Hematopoietic multipotent progenitor cell treated with erythropoietin and hydrocortisone succinate and interleukin-3 and kit ligand, for 15 days (in vitro differentiated cells): ENCODE measurements at regions not wholly inside any gene's neighbourhood (a gene's known extent, or its start where the extent isn't known, plus 50 kb on each side); places are given as distances from the start of the nearest gene placed in this dataset.

Experiments
- DNase-seq: peaks from one replicate; pipeline ENCODE4 v3.0.0-alpha.2; 2015; ENCODE audit warnings: low spot score

DNA sequence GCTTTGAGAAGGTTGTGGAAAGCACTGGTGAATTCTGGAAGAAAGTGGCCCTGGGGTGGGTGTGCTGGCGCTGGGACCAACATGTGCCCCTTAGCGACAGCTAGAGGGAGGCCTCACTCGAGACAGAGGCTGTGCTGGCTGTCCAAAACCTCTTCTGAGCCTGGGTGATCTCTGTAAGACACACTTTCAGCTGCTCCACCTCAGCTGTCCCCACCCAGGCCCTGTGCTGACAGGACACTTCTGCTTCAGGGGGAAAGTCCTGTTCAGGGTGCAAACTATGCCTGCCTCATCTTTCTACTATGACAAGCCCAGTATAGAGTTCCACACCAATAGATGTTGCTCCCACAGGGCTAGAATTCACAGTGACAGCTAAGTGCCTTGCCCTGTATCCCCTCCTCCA lies 426.4 kb downstream of the MED10 start:
- no peak for DNase-seq

DNA sequence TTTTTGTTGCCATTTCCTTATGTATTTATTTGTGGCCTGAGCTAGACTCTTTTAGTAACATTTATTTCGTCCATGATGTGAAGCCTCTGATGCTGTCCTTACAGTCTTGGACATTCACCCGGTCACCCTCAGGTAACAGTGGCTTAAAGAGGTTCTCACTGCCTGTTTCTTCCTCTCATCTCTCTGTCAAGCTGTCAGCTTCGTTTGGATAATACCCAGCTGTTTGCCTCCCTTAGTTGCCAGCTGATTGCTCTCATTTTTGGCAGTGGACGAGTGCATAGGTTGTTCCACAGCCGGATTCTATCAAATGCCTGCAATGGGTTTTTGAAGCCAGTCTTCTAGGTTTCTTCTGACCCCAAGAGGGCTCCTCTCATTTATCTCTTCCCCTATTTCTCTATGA lies 427.7 kb downstream of the MED10 start:
- no peak for DNase-seq

DNA sequence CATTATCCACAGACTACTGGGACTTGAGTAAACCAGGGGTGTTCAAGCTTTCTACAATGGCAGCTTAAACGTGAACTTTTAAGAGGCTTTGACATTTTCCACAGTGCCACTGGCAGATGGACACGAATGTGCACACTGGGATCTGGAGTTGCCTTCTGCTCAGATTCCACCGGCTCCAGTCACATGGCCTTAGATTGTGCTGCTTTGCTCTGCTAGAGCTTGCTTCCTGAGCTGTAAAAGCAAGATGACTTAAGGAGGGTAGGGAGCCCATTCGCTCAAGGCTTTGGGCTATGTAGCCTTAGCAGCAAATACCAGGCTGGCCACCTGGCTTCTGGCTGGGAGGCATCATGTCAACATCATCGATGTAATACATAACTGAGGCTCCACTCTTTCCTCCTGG lies 436.9 kb downstream of the MED10 start:
- no peak for DNase-seq

DNA sequence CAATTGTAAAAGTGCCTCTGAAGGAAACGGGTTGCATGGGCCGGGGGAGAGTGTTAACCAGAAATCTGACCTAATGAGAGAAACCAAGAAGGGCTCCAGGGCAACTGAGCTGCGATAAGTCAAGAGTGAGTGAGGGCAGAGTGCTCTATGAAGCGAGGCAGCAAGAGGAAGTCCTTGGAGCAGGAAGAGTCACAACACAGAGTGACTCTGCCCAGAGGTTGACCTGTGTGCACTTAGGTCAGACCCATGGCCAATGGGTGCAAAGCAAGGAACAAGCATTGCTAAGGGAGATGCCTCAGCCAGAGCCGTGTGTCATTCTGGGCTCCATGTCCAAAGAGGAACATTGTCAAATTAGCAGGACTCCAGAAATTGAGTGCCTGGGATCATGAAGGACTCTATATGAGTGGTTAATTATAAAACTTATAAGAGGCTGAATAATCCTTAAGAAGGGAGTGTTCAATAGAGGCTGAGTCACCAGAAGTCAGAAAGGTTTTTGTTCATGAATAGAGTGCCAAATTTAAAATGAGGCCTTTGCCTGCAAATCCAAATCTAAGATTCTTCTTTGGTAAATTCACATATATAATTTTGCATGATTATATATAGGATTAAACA lies 438.5 kb downstream of the MED10 start:
- no peak for DNase-seq

DNA sequence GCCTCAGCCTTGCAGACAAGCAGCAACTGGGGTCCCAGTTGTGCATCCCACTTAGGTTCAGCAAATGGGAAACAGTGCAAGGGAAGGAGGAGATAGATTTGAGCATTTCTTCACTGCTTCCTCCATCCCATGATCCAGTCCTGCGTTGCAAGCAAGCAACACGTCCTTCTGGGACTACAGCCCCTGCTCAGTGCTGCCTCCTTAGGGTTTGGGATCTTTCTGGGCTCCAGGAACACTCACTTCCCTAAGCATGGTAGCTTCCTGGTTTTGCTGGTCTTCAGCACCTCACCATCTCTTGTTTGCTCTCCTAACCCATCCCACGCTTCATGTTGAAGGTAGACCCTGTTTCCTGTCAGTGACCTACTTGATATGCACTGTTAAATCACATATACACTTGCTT lies 444.7 kb downstream of the MED10 start:
- no peak for DNase-seq

DNA sequence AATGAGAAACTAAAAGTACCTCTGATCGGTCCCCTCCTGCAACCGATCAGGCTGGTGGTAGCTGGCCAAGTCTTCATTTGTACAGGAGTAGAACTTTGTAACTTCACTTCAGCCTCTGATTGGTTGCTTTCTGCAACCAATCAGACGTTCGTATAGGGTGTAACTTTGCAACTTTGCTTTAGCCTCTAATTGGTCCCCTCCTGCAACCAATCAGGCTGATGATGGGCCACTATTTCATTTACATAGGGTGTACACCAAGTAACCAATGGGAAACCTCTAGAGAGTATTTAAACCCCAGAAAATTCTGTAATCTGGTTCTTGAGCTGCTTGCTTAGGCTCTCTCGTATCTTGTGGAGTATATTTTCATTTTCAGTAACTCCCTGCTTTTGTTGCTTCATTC lies 445.5 kb downstream of the MED10 start:
- DNase-seq = no peak

DNA sequence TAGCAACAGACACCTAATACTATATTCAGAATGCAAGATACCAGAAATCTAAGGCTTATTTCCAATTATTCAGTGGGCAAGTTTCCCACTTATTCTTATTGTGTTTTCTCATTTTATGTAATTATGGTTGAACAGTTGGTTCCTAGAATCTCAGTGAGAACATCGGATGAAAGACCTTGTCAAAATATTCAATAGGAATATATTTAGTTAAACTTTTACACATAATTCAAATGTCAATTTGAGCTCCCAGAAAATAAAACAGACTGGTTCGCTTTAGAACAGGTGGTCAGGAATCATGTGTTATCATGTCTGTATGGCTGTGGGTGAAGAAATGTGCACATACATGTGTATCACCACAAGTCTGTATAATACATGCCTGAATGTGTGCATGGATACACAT lies 447.8 kb downstream of the MED10 start:
- DNase-seq = no peak

DNA sequence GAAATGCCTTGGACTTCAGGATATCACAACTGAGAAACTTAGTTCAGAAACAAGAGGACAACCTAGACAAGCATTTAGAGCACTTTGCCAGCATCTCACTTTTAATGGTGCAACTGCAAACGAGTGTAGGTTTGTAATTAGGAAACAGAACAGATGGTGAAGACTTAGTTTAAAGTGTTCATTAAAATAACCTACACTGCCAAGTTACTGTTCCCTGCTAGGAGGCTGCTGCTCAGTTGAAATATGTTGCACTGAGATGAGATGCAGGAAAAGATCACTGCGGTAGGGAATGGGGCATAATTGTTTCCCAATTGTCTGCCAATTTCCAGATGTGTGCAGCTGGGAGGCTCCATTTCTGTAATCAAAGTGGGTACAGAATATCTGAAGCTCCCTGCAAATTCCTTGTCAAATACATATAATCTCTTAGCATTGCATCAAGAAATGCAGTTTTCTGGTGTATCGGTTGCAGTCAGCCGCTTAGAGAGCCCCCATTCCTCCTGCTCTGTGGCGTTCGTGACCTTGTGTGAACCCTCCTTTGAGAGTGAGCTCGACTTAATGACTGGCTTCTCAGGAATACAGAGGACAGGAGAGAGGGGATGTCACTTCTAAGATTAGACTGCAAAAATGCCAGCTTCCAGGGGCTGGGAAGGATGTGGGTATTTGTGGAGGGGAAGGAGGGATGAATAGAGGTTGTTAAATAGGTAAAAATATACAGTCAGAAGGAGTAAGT lies 448.9 kb downstream of the MED10 start:
- DNase-seq = no peak

DNA sequence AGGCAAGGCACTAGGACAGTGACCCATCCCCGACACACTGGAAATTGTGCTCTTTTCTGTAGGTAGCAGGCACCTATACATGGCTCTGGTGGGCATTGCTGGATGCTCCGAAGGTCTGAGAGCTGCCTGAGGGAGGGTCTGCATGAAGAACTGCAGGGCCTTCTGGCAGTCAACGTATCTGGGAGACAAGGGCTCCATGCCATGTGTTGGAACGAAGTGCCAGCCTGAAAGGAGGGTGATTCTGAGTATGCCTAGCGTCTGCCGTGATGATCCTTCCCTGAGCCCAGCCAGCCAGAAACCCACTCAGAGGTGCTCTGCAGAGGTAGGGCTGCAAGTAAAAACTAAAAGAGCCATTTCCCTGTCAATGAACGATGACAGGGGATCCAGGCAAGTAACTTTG lies 453.2 kb downstream of the MED10 start:
- DNase-seq = no peak

DNA sequence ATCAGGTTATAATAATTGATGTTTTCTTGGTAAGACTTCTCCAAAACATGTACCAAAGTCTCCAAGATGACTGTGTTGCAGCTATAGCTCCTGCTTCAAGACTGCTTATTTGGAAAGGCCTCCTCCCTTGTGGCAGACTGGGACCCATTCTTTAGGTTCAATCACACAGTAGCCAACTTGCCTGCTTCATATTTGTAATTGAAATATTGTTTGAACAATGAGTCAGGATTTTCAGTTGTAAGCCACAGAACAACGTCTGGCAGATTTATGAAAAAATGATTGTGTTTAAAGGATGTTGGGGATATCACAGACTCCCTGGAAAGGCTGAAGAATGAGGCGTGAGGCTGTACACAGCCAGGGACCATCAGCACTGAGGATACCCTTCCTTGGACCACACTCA lies 458.9 kb downstream of the MED10 start:
- DNase-seq = no peak

DNA sequence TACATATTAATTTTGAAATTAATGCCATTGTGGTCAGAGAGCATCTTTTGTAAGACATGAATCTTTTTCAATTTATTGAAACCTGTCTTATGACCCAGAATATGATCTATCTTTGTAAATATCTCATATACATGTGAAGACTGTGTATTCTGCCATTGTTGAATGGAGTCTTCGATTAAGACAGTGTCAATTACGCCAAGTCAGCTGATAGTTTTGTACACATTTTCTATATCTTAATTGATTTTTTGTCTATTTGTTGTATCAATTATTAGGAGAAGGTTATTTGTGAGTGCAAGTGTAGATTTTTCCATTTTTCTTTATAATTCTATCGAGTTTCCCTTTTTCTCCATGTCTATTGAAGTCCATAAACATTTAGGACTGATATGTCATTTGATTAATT lies 471.6 kb downstream of the MED10 start:
- no peak for DNase-seq

DNA sequence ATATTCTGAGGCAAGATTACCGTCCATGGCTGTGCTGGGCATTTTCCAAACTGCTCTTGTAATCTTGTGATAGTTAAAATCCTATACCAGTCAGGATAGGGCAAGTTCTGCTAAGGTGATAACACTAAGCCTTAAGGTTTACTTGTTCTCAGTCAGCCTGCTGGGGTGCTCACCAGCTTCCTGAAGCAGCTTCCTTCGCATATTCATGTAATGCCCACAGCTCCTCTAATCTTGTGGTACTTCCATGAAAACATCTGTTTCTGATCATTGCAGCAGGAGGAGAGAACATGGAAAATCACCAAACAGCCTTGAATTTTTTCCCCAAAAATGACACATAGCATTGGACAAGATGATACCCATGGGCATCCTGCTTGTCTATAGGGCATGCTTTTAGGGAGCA lies 473.2 kb downstream of the MED10 start:
- no peak for DNase-seq

DNA sequence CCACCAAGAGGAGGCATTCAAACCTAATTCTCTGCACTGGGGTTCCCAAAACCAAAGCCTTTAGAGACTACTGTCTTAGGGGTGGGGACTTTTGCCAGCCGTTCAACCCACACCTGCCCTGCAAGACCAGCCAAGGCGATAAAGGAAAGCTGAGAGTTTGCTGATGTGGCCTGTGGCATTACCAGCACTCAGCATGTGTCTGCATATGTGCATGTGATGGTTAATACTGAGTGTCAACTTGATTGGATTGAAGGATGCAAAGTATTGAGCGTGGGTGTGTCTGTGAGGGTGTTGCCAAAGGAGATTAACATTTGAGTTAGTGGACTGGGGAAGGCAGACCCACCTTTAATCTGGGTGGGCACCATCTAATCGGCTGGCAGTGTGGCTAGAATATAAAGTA lies 474.2 kb downstream of the MED10 start:
- DNase-seq = no peak

DNA sequence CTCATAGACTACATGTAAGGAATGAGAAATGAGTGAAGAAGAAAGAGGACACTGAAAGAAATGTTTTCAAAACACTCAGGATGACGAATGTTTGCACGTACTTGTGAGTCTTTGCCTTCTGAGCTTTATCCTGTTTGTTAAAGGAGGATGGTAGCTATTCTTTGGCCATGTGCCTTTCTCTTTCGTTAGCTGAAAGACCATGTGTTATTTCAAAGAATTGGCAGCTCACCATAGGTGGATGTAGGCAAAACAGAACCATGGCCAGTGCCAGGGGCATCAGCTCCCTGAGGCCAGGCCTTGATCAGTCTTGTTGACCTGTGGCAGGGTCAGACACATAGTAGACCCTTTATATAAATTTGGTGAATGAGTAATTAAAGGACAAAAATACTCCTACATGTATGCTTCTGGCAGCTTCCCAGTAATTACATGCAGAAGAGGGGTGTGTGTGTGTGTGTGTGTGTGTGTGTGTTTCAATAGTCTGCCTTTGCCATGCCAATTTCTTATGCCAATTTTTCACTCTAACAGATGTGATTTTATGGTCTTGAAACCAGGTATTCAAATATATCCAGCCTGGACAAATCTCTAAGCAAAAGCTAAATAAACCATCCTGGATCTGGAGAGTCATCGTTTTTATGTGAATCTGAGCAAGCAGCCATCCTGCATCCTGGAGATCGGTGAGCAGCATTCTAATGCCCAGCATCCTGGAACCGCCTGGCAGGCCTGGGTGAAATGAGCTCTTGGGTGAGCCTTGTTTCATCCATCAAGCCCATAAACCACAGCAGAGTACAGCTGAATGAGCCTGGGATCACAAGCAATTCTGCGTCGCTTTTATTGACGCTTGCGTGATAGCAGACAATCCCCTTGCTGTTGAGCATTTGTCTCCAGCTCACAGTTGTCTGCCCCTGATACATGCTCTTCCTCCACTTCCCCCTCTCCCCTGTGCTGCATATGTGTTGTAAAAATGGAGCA lies 475.4 kb downstream of the MED10 start:
- no peak for DNase-seq

DNA sequence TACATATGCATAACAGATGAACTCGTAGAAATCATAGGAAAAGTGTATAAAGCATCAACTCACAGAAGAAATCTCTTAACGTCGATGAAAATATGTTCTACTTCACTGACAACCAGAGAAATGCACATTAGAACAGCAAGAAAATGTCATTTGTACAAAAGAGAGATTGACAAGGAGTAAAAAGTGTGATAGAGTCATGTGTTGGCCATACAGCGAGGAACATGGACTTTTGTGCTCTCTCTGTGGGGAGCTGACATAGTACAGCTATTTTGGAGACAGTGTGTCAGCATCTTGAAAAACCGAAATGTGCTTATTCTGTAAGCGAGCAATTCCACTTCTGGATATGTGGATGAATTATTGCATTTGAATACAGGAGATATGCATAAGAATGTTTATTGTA lies 477.9 kb downstream of the ICE1 start:
- DNase-seq = no peak

DNA sequence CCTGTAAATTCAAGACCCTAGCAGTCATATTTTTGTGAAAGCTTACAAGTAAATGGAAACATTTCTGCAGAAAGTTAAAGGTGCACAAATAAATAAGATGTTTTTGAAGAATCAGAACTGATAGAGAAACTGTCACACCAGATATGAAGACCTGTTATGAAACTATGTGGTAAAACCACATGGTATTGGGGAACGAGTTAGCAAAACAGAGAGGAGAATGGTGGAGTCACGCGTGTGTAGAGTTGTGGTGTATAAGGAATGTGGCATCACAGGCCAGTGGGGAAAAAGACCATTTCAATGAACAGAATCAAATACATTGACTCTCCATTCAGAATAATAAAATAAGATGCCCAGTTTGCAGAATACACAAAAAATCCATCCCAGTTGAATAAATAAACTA lies 477.2 kb downstream of the ICE1 start:
- no peak for DNase-seq

DNA sequence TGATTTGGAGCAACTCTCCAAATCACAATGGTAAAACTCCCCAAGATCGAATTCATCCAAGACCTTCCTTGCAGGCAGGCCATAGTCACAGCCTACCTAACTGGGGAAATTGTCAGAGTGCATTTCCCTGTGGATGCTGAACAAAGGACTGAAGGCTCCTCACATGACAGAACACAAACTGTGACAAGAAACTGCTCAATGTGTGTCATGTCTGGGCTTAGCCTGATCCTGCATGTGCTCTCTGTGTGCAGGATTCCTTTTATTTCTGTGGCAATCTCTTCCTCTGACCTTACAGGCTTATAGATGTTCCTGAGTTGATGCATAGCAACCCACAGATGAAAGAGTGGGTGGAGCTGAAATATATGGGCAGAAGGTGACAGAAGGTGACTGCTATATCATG lies 465.8 kb downstream of the ICE1 start:
- no peak for DNase-seq

DNA sequence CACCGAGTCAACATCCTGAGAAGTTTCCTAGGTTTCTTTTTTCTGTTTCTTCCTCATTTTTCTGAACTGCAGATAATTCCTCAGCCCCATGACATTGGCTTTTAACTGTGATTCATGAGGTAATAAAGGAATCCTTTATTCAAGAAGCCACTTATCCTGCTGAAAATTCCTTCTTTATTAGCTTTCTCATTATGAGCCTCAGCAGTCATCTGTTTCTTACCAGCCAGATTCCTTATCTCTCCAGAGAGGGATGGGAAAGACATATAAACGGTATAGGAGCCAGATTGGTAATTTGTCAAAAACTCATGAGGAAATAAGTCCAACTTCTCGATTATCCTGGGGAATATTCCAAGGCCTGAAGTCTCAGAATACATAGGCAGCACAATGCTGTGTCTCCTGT lies 465.4 kb downstream of the ICE1 start:
- DNase-seq = no peak

DNA sequence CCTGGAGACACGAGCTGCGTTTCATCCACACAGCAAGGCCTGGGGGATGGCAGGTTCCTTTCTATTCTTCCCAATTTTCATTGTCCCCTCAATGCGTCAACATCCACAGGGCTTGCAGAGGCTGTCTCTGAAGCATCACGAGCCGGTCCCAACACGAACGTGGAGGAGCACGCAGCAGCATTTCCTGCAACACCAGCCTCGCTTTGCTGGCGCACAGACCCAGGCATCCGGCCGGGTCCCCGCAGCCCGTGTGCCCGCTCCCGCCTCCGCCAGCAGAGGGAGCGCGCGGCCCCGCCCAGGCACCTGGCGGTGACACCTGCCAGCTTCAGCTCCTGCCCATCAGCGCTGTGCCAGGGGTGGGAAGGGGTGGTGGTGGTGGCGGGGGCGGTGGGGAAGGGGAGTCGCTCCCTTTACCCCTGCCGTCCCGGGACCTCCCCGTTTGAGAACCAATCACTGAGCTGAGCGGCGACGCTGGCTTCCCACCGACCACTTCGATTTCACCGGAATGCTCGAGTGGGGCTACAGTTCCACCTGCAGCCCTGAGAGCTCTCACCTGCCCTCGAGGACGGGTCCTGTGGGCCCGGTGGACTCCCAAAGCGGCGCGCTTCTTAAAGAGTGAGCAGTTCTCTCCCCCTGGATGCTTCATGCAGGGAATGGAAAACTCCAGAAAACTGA lies 464.5 kb downstream of the ICE1 start:
- peak; percentile 10 for DNase-seq

DNA sequence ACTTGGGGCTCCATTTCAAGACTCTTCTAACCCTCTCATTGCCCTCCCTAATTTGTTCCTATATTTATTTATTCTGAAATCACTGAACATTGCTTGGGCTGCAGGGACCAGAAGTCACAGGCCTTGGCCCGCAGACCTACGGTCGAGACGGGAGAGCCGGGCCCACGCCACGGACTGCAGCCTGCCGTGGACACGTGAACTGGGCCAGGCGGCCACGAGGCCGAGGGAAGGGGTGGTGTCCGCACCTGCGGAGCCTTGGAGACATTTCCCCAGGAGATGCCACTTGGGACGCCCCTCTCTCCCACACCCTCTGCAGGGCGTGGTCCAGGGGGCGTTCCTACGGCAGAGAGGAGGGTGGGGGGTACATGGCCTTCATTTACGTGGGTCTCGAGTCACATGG lies 463.9 kb downstream of the ICE1 start:
- DNase-seq = no peak

DNA sequence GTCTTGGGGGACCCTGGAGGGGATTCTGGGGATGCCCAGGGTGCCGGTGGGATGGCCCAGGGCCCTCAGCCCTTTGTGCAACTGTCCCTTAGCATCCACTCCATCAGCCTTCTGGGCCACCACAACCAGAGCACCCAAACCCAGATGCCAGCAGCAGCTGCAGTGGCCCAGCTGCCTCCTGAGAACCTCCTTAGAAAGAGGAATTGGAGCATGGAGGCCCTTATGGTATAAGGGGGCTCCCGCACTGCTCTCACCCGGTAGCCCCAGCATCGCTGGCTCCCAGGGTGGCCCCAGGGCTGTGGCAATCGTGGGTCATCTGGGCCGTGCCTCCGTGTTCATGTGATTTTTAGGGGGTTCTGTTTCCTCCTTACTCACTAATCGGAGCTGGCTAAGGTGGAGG lies 463.3 kb downstream of the ICE1 start:
- no peak for DNase-seq

DNA sequence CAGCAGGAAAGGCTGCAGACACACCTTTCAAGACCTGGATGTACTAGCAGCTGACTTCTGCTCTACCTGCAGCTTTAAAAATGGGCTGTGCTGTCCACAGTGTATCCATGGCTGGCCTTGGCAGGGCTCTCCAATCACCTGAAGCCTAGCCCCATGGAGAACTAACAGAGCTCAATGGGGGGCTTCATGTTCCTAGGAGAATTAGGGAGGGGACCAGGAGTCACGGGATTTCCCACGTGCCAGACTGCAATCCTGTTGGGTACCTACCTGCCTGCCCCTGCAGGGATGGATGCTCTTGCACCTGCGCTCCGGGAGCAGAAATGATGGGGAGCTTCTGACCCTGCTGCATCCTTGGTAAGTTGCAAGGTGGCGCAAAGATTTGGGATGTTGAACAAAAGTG lies 462.1 kb downstream of the ICE1 start:
- no peak for DNase-seq

DNA sequence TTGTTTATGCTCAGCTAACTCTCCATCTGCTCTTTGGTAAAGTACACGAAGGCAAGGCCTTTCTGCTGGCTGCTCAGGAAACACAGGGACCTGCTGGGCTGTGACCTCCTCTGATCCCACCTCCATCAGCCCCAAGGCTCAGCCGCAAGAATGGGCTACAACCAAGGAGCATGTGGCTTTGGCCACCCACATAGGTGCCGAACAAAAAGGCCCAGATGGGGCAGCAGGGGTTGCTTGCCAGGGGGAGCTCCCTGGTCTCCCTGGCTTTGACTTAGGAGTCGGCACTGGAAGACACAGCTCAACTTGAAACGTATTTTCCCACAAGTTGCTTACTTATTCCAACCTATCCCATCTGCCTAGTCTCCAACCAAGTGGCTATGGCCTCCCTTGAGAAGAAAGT lies 461.1 kb downstream of the ICE1 start:
- no peak for DNase-seq
